ENCODE measurements at regions not wholly inside any gene's neighbourhood (a gene's known extent, or its start where the extent isn't known, plus 50 kb on each side); places are given as distances from the start of the nearest gene placed in this dataset.

- H3K4me3 ChIP-seq (replicated peaks; ENCODE audit: insufficient read depth, low read length), result no peak overlapping the region
- no peak for DNase-seq (ENCODE audit: low read depth in 1 of 2, low spot score in 1 of 2)
- H3K27ac ChIP-seq (replicated peaks), result no peak overlapping the region
- H3K27me3 ChIP-seq (ENCODE audit: insufficient read depth, poor library complexity, severe bottlenecking), result no peaks in the 10 kb centered on the region
- TF ChIP-seq GABPA (IDR thresholded peaks at IDR 0.05; ENCODE audit: low read depth) (no peak), POLR2AphosphoS5 (IDR thresholded peaks at IDR 0.05; ENCODE audit: low read depth) (no peak), SPI1 (IDR thresholded peaks at IDR 0.05; ENCODE audit: borderline replicate concordance, low read depth) (no peak)
- TF ChIP-seq, protein P1, sequence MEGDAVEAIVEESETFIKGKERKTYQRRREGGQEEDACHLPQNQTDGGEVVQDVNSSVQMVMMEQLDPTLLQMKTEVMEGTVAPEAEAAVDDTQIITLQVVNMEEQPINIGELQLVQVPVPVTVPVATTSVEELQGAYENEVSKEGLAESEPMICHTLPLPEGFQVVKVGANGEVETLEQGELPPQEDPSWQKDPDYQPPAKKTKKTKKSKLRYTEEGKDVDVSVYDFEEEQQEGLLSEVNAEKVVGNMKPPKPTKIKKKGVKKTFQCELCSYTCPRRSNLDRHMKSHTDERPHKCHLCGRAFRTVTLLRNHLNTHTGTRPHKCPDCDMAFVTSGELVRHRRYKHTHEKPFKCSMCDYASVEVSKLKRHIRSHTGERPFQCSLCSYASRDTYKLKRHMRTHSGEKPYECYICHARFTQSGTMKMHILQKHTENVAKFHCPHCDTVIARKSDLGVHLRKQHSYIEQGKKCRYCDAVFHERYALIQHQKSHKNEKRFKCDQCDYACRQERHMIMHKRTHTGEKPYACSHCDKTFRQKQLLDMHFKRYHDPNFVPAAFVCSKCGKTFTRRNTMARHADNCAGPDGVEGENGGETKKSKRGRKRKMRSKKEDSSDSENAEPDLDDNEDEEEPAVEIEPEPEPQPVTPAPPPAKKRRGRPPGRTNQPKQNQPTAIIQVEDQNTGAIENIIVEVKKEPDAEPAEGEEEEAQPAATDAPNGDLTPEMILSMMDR (IDR thresholded peaks at IDR 0.05; ENCODE audit: insufficient read depth, low read length), result no peak
- TF ChIP-seq, protein P2, sequence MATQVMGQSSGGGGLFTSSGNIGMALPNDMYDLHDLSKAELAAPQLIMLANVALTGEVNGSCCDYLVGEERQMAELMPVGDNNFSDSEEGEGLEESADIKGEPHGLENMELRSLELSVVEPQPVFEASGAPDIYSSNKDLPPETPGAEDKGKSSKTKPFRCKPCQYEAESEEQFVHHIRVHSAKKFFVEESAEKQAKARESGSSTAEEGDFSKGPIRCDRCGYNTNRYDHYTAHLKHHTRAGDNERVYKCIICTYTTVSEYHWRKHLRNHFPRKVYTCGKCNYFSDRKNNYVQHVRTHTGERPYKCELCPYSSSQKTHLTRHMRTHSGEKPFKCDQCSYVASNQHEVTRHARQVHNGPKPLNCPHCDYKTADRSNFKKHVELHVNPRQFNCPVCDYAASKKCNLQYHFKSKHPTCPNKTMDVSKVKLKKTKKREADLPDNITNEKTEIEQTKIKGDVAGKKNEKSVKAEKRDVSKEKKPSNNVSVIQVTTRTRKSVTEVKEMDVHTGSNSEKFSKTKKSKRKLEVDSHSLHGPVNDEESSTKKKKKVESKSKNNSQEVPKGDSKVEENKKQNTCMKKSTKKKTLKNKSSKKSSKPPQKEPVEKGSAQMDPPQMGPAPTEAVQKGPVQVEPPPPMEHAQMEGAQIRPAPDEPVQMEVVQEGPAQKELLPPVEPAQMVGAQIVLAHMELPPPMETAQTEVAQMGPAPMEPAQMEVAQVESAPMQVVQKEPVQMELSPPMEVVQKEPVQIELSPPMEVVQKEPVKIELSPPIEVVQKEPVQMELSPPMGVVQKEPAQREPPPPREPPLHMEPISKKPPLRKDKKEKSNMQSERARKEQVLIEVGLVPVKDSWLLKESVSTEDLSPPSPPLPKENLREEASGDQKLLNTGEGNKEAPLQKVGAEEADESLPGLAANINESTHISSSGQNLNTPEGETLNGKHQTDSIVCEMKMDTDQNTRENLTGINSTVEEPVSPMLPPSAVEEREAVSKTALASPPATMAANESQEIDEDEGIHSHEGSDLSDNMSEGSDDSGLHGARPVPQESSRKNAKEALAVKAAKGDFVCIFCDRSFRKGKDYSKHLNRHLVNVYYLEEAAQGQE (IDR thresholded peaks at IDR 0.05; ENCODE audit: insufficient replicate concordance, low read depth), result no peak
Observed at GRCh38 chr18:67276638-67277037, 239.9 kb downstream of the DSEL start.

DNA sequence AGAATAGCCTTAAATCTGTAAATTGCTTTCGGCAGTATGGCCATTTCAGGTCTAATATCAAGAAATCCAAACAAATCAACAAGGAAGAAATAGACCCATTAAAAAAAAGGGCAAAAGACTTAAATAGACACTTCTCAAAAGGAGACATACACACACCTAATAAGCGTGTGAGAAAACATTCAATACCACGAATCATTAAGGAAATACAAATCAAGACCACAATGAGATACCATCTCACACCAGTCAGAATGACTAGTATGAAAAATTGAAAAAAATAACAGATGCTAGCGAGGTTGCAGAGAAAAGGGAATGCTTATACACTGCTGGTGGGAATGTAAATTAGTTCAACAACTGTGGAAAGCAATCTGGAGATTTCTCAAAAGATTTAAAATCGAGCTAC is 243.2 kb downstream of the DSEL start:
- no peaks in the 10 kb centered on the region for H3K27me3 ChIP-seq (ENCODE audit: insufficient read depth, poor library complexity, severe bottlenecking)
- TF ChIP-seq, protein P2 (IDR thresholded peaks at IDR 0.05; ENCODE audit: insufficient replicate concordance, low read depth), result no peak
- no peak for TF ChIP-seq SPI1 (IDR thresholded peaks at IDR 0.05; ENCODE audit: borderline replicate concordance, low read depth)
- no peak for TF ChIP-seq GABPA (IDR thresholded peaks at IDR 0.05; ENCODE audit: low read depth)
- TF ChIP-seq POLR2AphosphoS5 (IDR thresholded peaks at IDR 0.05; ENCODE audit: low read depth), result no peak
- TF ChIP-seq, protein P1 (IDR thresholded peaks at IDR 0.05; ENCODE audit: insufficient read depth, low read length), result no peak
- DNase-seq (ENCODE audit: low read depth in 1 of 2, low spot score in 1 of 2), result no peak
- no peak overlapping the region for H3K4me3 ChIP-seq (replicated peaks; ENCODE audit: insufficient read depth, low read length)
- no peak overlapping the region for H3K27ac ChIP-seq (replicated peaks)

DNA sequence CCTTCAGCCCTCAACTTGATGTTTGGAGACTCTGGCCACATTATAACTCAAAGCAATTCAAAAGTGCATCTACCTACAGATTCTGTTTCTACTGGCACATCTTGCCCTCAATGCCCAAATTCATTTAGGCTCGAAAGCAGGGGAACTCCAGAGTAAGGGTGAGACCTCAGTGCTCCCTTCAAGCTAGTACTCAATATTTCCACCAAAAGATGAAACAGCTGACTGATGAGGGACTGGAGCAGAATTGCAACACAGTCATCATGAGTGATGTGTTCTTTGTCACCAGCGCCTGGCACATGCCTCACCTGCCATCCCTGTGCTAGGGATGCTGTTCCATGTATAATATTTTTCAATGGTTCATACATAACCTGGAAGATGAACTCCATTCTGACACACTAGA is 247.3 kb downstream of the DSEL start:
- no peak for DNase-seq (ENCODE audit: low read depth in 1 of 2, low spot score in 1 of 2)
- Histone ChIP-seq H3K27ac (replicated peaks) (no peak overlapping the region), H3K27me3 (ENCODE audit: insufficient read depth, poor library complexity, severe bottlenecking) (no peaks in the 10 kb centered on the region), H3K4me3 (replicated peaks; ENCODE audit: insufficient read depth, low read length) (no peak overlapping the region)
- TF ChIP-seq POLR2AphosphoS5 (IDR thresholded peaks at IDR 0.05; ENCODE audit: low read depth) (no peak), SPI1 (IDR thresholded peaks at IDR 0.05; ENCODE audit: borderline replicate concordance, low read depth) (no peak), GABPA (IDR thresholded peaks at IDR 0.05; ENCODE audit: low read depth) (no peak)
- TF ChIP-seq, protein P2 (IDR thresholded peaks at IDR 0.05; ENCODE audit: insufficient replicate concordance, low read depth), result no peak
- TF ChIP-seq, protein P1 (IDR thresholded peaks at IDR 0.05; ENCODE audit: insufficient read depth, low read length), result no peak
